GM12891 (cell line): ENCODE measurements at regions not wholly inside any gene's neighbourhood (a gene's known extent, or its start where the extent isn't known, plus 50 kb on each side); places are given as distances from the start of the nearest gene placed in this dataset.

ENCODE experiments used
- PAX5 ChIP-seq: IDR thresholded peaks from 2 replicates; pipeline ENCODE4 v1.6.1; 2011; ENCODE audit warnings: low read length, moderate library complexity, mild to moderate bottlenecking; ENCODE audit not compliant: insufficient read depth, severe bottlenecking
- POLR2A ChIP-seq: IDR thresholded peaks from 2 replicates; pipeline ENCODE4 v1.6.1; 2011; ENCODE audit warnings: low read depth, low read length, control low read depth
- POLR2AphosphoS5 ChIP-seq: IDR thresholded peaks from 2 replicates; pipeline ENCODE4 v1.6.1; 2011; ENCODE audit warnings: low read depth, low read length, control low read depth
- TAF1 ChIP-seq: IDR thresholded peaks from 2 replicates; pipeline ENCODE4 v1.6.1; 2011; ENCODE audit warnings: low read depth, low read length, control low read depth

DNA sequence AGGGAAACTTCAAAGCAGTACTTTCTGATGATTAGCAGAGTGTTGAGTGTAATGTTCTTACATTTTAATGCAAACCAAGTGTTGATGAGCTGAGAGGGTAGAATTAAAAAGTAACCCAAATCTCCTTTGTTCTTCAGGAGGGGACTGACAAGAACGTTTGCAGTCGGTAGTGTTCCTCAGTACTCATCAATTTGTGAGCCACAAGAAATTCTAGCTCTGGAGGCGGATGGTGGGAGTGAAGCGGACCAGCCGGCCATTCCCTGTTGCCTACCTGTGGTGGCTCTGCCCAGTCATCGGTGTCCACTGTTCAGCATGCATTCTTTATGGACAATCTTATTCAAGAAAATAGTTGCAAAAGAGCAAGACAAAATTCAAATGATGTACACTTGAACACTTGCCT lies 438.6 kb upstream of the POU3F3 start:
- no peak for TF ChIP-seq POLR2AphosphoS5
- no peak for TF ChIP-seq PAX5
- TF ChIP-seq POLR2A = no peak
- no peak for TF ChIP-seq TAF1
